ENCODE measurements at regions not wholly inside any gene's neighbourhood (a gene's known extent, or its start where the extent isn't known, plus 50 kb on each side); places are given as distances from the start of the nearest gene placed in this dataset.
"Not testable (repeated sequence)": the region's sequence is repeated elsewhere in the genome, so short reads cannot be mapped to it uniquely, and the experiment has no call there.

- no peaks in the 10 kb centered on the region for H3K36me3 ChIP-seq
- ATAC-seq, result no peak
Observed at GRCh38 chr5:42064821-42065220, 139.7 kb downstream of the FBXO4 start.

GRCh38 chr5:42066131-42066530, 141.1 kb downstream of the FBXO4 start:
- Histone ChIP-seq H3K27ac (no peak overlapping the region), H3K36me3 (no peaks in the 10 kb centered on the region), H3K9me3 (no peaks in the 10 kb centered on the region), H3K27me3 (no peaks in the 10 kb centered on the region), H3K4me3 (no peak overlapping the region), H3K4me1 (no peaks in the 10 kb centered on the region)
- no peak for TF ChIP-seq POLR2AphosphoS5 (IDR thresholded peaks at IDR 0.05)
- TF ChIP-seq CTCF (IDR thresholded peaks at IDR 0.05), result no peak
- no peak for TF ChIP-seq POLR2A (IDR thresholded peaks at IDR 0.05)
- no peak for TF ChIP-seq EP300 (IDR thresholded peaks at IDR 0.05)
- 54 to 63% methylated on average over 3 of the region's 3 CpGs for WGBS, 2 donors (ENCODE audit: low coverage in 1 of 2)
- ATAC-seq, result no peak

More at GRCh38 chr5:42064821-42065220, 139.7 kb downstream of the FBXO4 start:
- Histone ChIP-seq H3K27me3 (no peaks in the 10 kb centered on the region), H3K4me3 (no peak overlapping the region), H3K27ac (no peak overlapping the region), H3K4me1 (no peaks in the 10 kb centered on the region), H3K9me3 (no peaks in the 10 kb centered on the region)
- no peak for TF ChIP-seq POLR2A (IDR thresholded peaks at IDR 0.05)
- no peak for TF ChIP-seq POLR2AphosphoS5 (IDR thresholded peaks at IDR 0.05)
- no peak for TF ChIP-seq CTCF (IDR thresholded peaks at IDR 0.05)
- no peak for TF ChIP-seq EP300 (IDR thresholded peaks at IDR 0.05)

GRCh38 chr5:42074353-42074752, 149.3 kb downstream of the FBXO4 start:
- TF ChIP-seq POLR2AphosphoS5 (IDR thresholded peaks at IDR 0.05), result no peak
- no peaks in the 10 kb centered on the region for H3K9me3 ChIP-seq
- H3K27ac ChIP-seq, result no peak overlapping the region
- no peak for ATAC-seq
- H3K4me3 ChIP-seq, result no peak overlapping the region
- no peaks in the 10 kb centered on the region for H3K4me1 ChIP-seq
- no peaks in the 10 kb centered on the region for H3K36me3 ChIP-seq
- H3K27me3 ChIP-seq, result no peaks in the 10 kb centered on the region
- WGBS, 2 donors (ENCODE audit: low coverage in 1 of 2), result 42 to 82% methylated on average over 1 of the region's 1 CpG

- no peaks in the 10 kb centered on the region for H3K27me3 ChIP-seq
- H3K4me3 ChIP-seq, result no peak overlapping the region
- H3K4me1 ChIP-seq, result no peaks in the 10 kb centered on the region
- no peaks in the 10 kb centered on the region for H3K36me3 ChIP-seq
- no peak overlapping the region for H3K27ac ChIP-seq
- WGBS, 2 donors (ENCODE audit: low coverage in 1 of 2), result 73 to 80% methylated on average over 4 of the region's 4 CpGs
- no peaks in the 10 kb centered on the region for H3K9me3 ChIP-seq
- no peak for ATAC-seq
- TF ChIP-seq CTCF (IDR thresholded peaks at IDR 0.05), result no peak
- TF ChIP-seq EP300 (IDR thresholded peaks at IDR 0.05), result no peak
- TF ChIP-seq POLR2AphosphoS5 (IDR thresholded peaks at IDR 0.05), result no peak
- no peak for TF ChIP-seq POLR2A (IDR thresholded peaks at IDR 0.05)
Observed at GRCh38 chr5:42089705-42090104, 164.6 kb downstream of the FBXO4 start.

- H3K4me1 ChIP-seq, result no peaks in the 10 kb centered on the region
- no peaks in the 10 kb centered on the region for H3K27me3 ChIP-seq
- no peaks in the 10 kb centered on the region for H3K9me3 ChIP-seq
- H3K27ac ChIP-seq, result no peak overlapping the region
- TF ChIP-seq POLR2A (IDR thresholded peaks at IDR 0.05) (no peak), EP300 (IDR thresholded peaks at IDR 0.05) (no peak), POLR2AphosphoS5 (IDR thresholded peaks at IDR 0.05) (no peak), CTCF (IDR thresholded peaks at IDR 0.05) (no peak)
- no peak overlapping the region for H3K4me3 ChIP-seq
- no peak for ATAC-seq
- H3K36me3 ChIP-seq, result no peaks in the 10 kb centered on the region
Observed at GRCh38 chr5:42090162-42090561, 165.1 kb downstream of the FBXO4 start.

GRCh38 chr5:42099846-42100245, 174.8 kb downstream of the FBXO4 start:
- not testable (repeated sequence) for H3K9me3 ChIP-seq, H3K27me3 ChIP-seq, H3K27ac ChIP-seq, H3K36me3 ChIP-seq, H3K4me1 ChIP-seq, ATAC-seq, H3K4me3 ChIP-seq
- WGBS, 2 donors (ENCODE audit: low coverage in 1 of 2), result 62 to 76% methylated on average over 5 of the region's 5 CpGs
